ENCODE measurements at regions not wholly inside any gene's neighbourhood (a gene's known extent, or its start where the extent isn't known, plus 50 kb on each side); places are given as distances from the start of the nearest gene placed in this dataset.

- peak; percentile 79 to 83 for DNase-seq
Observed at GRCh38 chr2:46813020-46813415, 102.6 kb downstream of the MCFD2 start.

Measured in right lung (tissue), 2 donors.